ENCODE measurements at regions not wholly inside any gene's neighbourhood (a gene's known extent, or its start where the extent isn't known, plus 50 kb on each side); places are given as distances from the start of the nearest gene placed in this dataset.

DNA sequence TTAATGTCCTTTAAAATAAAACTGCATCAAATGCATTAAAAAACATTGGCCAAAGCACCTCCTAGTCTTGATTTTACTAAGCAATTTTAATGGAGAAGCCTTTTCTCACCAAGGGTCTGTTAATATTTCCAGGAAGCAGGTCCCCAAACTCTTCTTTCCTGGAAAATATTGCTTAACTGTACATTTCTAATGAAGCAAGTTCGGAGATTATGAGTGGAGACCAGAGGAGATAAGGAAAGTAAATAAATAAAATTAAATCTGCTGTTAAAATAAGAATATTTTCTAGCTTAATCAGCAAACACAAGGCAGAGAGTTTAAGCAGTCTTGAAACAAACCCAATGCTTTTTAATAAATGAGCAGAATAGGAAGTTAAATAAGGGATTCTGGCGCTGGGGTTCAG is 322.4 kb downstream of the PTEN start:
- TF ChIP-seq POLR2AphosphoS5 (IDR thresholded peaks at IDR 0.05) (no peak), POLR2A (IDR thresholded peaks at IDR 0.05) (no peak)
- TF ChIP-seq, protein P1, sequence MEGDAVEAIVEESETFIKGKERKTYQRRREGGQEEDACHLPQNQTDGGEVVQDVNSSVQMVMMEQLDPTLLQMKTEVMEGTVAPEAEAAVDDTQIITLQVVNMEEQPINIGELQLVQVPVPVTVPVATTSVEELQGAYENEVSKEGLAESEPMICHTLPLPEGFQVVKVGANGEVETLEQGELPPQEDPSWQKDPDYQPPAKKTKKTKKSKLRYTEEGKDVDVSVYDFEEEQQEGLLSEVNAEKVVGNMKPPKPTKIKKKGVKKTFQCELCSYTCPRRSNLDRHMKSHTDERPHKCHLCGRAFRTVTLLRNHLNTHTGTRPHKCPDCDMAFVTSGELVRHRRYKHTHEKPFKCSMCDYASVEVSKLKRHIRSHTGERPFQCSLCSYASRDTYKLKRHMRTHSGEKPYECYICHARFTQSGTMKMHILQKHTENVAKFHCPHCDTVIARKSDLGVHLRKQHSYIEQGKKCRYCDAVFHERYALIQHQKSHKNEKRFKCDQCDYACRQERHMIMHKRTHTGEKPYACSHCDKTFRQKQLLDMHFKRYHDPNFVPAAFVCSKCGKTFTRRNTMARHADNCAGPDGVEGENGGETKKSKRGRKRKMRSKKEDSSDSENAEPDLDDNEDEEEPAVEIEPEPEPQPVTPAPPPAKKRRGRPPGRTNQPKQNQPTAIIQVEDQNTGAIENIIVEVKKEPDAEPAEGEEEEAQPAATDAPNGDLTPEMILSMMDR (IDR thresholded peaks at IDR 0.05) = no peak
- DNase-seq (ENCODE audit: low spot score in 2 of 2) = no peak
- Histone ChIP-seq H3K27ac (no peak overlapping the region), H3K27me3 (no peaks in the 10 kb centered on the region), H3K9me3 (no peaks in the 10 kb centered on the region), H3K36me3 (no peaks in the 10 kb centered on the region), H3K4me1 (no peaks in the 10 kb centered on the region), H3K4me3 (no peak overlapping the region)
- intact Hi-C loops (cut with DNase I; ENCODE audit: low total_unique reads) = no loop called here

DNA sequence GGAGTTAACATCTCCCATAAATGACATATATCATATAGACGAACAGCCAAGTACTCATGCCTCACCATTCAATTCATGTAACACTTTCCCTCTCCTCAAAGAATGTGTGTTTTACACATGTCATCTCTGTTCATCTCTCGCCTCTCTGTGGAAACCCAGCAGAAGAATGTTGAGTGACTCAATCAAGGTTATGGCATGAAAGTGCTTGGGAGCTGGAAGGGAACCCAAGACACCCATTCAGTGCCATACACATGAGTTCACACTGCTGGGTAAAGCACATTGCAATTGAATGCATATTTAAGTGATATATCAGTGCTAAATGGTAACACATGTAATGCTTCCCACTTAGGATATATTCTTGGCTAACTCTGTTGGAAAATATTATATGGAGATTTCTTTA is 322.9 kb downstream of the PTEN start:
- H3K36me3 ChIP-seq = no peaks in the 10 kb centered on the region
- no peaks in the 10 kb centered on the region for H3K27me3 ChIP-seq
- no peaks in the 10 kb centered on the region for H3K4me1 ChIP-seq
- no peak overlapping the region for H3K4me3 ChIP-seq
- intact Hi-C loops (cut with DNase I; ENCODE audit: low total_unique reads) = no loop called here
- H3K27ac ChIP-seq = no peak overlapping the region
- TF ChIP-seq POLR2AphosphoS5 (IDR thresholded peaks at IDR 0.05) (no peak), POLR2A (IDR thresholded peaks at IDR 0.05) (no peak)
- TF ChIP-seq, protein P1 (IDR thresholded peaks at IDR 0.05) = no peak
- DNase-seq (ENCODE audit: low spot score in 2 of 2) = no peak
- no peaks in the 10 kb centered on the region for H3K9me3 ChIP-seq

DNA sequence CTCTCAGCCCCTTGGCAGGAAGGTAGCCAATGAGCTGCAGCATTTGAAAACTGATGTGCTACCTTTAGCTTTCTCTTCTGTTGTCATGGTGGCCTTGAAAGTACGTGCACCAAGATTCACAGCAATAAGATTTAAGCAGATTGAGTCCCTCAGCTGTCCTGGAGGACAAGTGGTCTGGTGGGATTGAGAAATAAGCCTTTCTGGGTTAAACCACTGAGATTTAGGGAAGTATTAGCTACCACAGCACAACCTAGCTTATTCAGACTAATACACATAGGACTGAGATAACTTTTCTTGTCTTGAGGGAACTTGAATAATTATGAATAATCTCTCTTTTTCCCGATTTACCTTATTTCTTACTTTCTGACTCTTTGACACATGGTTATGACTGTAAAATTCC is 324.0 kb downstream of the PTEN start:
- intact Hi-C loops (cut with DNase I; ENCODE audit: low total_unique reads) = no loop called here
- no peaks in the 10 kb centered on the region for H3K36me3 ChIP-seq
- H3K9me3 ChIP-seq = no peaks in the 10 kb centered on the region
- no peak overlapping the region for H3K27ac ChIP-seq
- H3K27me3 ChIP-seq = no peaks in the 10 kb centered on the region
- no peaks in the 10 kb centered on the region for H3K4me1 ChIP-seq
- H3K4me3 ChIP-seq = no peak overlapping the region
- DNase-seq (ENCODE audit: low spot score in 2 of 2) = no peak
- TF ChIP-seq, protein P1 (IDR thresholded peaks at IDR 0.05) = no peak
- TF ChIP-seq POLR2AphosphoS5 (IDR thresholded peaks at IDR 0.05) (no peak), POLR2A (IDR thresholded peaks at IDR 0.05) (no peak)

DNA sequence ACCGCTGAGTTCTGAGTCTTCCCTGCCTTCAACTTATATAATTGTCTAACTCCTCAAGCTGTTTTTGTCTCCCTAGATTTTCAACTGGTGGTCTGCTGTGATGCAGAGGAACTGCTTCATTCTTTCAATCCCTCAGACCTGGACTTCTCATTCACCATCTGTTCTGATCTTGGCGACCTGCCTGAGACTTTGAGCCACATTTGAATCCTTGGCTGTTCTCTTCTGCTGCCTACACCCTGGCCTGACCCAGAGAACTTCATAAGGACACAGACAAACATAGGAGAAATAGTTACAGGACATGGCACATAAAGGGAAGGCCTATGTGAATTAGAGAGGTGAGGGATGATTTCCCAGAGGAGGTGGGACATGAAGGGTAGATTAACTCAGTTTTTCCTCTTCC is 326.7 kb downstream of the PTEN start:
- intact Hi-C loops (cut with DNase I; ENCODE audit: low total_unique reads) = no loop called here

DNA sequence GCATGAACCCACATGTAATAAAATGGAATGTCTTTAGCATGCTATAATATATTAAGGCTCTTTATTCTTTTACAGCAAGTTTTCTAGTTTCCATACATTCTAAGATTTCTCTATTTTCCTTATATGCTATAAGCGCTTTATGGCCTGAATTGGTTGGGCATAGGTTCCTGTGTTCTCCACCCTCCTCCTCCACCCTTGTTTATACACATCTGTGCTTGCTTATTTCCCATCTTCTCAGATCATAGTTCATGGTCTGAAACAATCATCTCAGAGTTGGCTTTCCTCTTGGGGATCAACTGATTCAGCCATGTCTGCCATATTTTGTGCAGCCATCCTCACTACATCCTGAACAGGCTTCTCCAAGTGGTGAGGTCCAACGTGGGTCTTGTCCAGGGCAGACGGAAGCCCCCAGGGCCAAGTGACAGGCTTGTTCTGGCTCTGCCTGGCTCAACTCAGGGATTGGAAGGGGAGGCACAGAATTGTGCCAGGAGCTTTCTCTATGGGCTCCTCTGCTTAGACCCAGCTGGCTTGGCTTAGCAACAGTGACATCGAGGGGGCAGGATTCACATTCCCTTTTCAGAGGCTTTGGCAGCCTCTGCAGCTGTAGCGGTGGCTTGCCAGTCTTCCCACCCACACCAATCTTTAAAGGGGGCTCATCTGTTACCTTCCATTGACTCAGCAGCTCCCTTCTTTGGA is 327.3 kb downstream of the PTEN start:
- no peak for DNase-seq (ENCODE audit: low spot score in 2 of 2)
- TF ChIP-seq, protein P1 (IDR thresholded peaks at IDR 0.05) = no peak
- no peak for TF ChIP-seq POLR2AphosphoS5 (IDR thresholded peaks at IDR 0.05)
- no peak for TF ChIP-seq POLR2A (IDR thresholded peaks at IDR 0.05)
- Histone ChIP-seq H3K4me3 (no peak overlapping the region), H3K4me1 (no peaks in the 10 kb centered on the region), H3K27ac (no peak overlapping the region), H3K9me3 (no peaks in the 10 kb centered on the region), H3K27me3 (no peaks in the 10 kb centered on the region), H3K36me3 (no peaks in the 10 kb centered on the region)
- intact Hi-C loops (cut with DNase I; ENCODE audit: low total_unique reads) = no loop called here

More for the DNA sequence above, 326.7 kb downstream of the PTEN start:
- Histone ChIP-seq H3K9me3 (no peaks in the 10 kb centered on the region), H3K27ac (no peak overlapping the region), H3K4me3 (no peak overlapping the region), H3K27me3 (no peaks in the 10 kb centered on the region), H3K4me1 (no peaks in the 10 kb centered on the region), H3K36me3 (no peaks in the 10 kb centered on the region)
- TF ChIP-seq POLR2A (IDR thresholded peaks at IDR 0.05) (no peak), POLR2AphosphoS5 (IDR thresholded peaks at IDR 0.05) (no peak)
- TF ChIP-seq, protein P1 (IDR thresholded peaks at IDR 0.05) = no peak
- no peak for DNase-seq (ENCODE audit: low spot score in 2 of 2)
